ENCODE measurements at regions not wholly inside any gene's neighbourhood (a gene's known extent, or its start where the extent isn't known, plus 50 kb on each side); places are given as distances from the start of the nearest gene placed in this dataset.
A peak's percentile ranks its signal among the peaks of the same experiment; 100 is the strongest.

GRCh38 chr2:78318275-78318674 is 707.2 kb upstream of the REG3G start:
- H3K27ac Mint-ChIP-seq = no peak overlapping the region
- DNase-seq (ENCODE audit: low spot score) (no peak), ATAC-seq (peak; percentile 76)
- H3K36me3 Mint-ChIP-seq = no peaks in the 10 kb centered on the region
- POLR2A ChIA-PET = no interaction called here
- no peak overlapping the region for H3K4me3 Mint-ChIP-seq
- peaks cover 4% of the 10 kb centered on the region; the same call in 1 of the 2 replicates for H3K9me3 Mint-ChIP-seq
- no peaks in the 10 kb centered on the region for H3K27me3 Mint-ChIP-seq (ENCODE audit: low read depth)
- CTCF ChIA-PET = no interaction called here
- peaks cover 15% of the 10 kb centered on the region for H3K4me1 Mint-ChIP-seq
- TF ChIP-seq RORB (CRISPR knock-in tag; IDR thresholded peaks at IDR 0.05) = no peak
- no peak for TF ChIP-seq TEAD1 (CRISPR knock-in tag; IDR thresholded peaks at IDR 0.05)
- no peak for TF ChIP-seq ZBTB21 (CRISPR knock-in tag; IDR thresholded peaks at IDR 0.05; ENCODE audit: borderline replicate concordance)
- TF ChIP-seq, protein P1, sequence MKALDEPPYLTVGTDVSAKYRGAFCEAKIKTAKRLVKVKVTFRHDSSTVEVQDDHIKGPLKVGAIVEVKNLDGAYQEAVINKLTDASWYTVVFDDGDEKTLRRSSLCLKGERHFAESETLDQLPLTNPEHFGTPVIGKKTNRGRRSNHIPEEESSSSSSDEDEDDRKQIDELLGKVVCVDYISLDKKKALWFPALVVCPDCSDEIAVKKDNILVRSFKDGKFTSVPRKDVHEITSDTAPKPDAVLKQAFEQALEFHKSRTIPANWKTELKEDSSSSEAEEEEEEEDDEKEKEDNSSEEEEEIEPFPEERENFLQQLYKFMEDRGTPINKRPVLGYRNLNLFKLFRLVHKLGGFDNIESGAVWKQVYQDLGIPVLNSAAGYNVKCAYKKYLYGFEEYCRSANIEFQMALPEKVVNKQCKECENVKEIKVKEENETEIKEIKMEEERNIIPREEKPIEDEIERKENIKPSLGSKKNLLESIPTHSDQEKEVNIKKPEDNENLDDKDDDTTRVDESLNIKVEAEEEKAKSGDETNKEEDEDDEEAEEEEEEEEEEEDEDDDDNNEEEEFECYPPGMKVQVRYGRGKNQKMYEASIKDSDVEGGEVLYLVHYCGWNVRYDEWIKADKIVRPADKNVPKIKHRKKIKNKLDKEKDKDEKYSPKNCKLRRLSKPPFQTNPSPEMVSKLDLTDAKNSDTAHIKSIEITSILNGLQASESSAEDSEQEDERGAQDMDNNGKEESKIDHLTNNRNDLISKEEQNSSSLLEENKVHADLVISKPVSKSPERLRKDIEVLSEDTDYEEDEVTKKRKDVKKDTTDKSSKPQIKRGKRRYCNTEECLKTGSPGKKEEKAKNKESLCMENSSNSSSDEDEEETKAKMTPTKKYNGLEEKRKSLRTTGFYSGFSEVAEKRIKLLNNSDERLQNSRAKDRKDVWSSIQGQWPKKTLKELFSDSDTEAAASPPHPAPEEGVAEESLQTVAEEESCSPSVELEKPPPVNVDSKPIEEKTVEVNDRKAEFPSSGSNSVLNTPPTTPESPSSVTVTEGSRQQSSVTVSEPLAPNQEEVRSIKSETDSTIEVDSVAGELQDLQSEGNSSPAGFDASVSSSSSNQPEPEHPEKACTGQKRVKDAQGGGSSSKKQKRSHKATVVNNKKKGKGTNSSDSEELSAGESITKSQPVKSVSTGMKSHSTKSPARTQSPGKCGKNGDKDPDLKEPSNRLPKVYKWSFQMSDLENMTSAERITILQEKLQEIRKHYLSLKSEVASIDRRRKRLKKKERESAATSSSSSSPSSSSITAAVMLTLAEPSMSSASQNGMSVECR (CRISPR knock-in tag; IDR thresholded peaks at IDR 0.05; ENCODE audit: borderline replicate concordance) = no peak
- TF ChIP-seq GTF2I (CRISPR knock-in tag; conservative IDR thresholded peaks at IDR 0.05) = no peak
- no peak for TF ChIP-seq ERG (CRISPR knock-in tag; IDR thresholded peaks at IDR 0.05)
- TF ChIP-seq TEAD4 (CRISPR knock-in tag; IDR thresholded peaks at IDR 0.05) = no peak

GRCh38 chr2:78330193-78330592 is 695.3 kb upstream of the REG3G start:
- no peak for DNase-seq (ENCODE audit: low spot score)
- ChIA-PET POLR2A (no interaction called here), CTCF (no interaction called here)
- ATAC-seq = no peak
- Mint-ChIP-seq H3K27ac (peak overlapping the region; percentile 73; the same call in 1 of the 2 replicates), H3K27me3 (ENCODE audit: low read depth) (no peaks in the 10 kb centered on the region), H3K9me3 (no peaks in the 10 kb centered on the region), H3K4me3 (peak overlapping the region; percentile 10; the same call in 1 of the 2 replicates), H3K4me1 (peaks cover 11% of the 10 kb centered on the region), H3K36me3 (no peaks in the 10 kb centered on the region)
- TF ChIP-seq GABPB1 (CRISPR knock-in tag; IDR thresholded peaks at IDR 0.05) = no peak
- no peak for TF ChIP-seq ZNF317 (CRISPR knock-in tag; IDR thresholded peaks at IDR 0.05; ENCODE audit: borderline replicate concordance, low read depth)
- TF ChIP-seq AR (CRISPR knock-in tag; IDR thresholded peaks at IDR 0.05) = no peak
- TF ChIP-seq ZNF532 (CRISPR knock-in tag; IDR thresholded peaks at IDR 0.05; ENCODE audit: borderline replicate concordance) = no peak
- TF ChIP-seq, protein P2, sequence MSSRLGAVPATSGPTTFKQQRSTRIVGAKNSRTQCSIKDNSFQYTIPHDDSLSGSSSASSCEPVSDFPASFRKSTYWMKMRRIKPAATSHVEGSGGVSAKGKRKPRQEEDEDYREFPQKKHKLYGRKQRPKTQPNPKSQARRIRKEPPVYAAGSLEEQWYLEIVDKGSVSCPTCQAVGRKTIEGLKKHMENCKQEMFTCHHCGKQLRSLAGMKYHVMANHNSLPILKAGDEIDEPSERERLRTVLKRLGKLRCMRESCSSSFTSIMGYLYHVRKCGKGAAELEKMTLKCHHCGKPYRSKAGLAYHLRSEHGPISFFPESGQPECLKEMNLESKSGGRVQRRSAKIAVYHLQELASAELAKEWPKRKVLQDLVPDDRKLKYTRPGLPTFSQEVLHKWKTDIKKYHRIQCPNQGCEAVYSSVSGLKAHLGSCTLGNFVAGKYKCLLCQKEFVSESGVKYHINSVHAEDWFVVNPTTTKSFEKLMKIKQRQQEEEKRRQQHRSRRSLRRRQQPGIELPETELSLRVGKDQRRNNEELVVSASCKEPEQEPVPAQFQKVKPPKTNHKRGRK (CRISPR knock-in tag; IDR thresholded peaks at IDR 0.05; ENCODE audit: borderline replicate concordance) = no peak
- no peak for TF ChIP-seq FOXP4 (CRISPR knock-in tag; IDR thresholded peaks at IDR 0.05)
- no peak for TF ChIP-seq ZMAT4 (CRISPR knock-in tag; IDR thresholded peaks at IDR 0.05)
- TF ChIP-seq HMGA2 (CRISPR knock-in tag; IDR thresholded peaks at IDR 0.05) = no peak
